Left ventricle myocardium inferior (tissue), 1 donor: ENCODE measurements at regions not wholly inside any gene's neighbourhood (a gene's known extent, or its start where the extent isn't known, plus 50 kb on each side); places are given as distances from the start of the nearest gene placed in this dataset.

Source experiments
- DNase-seq: peaks from one replicate; pipeline ENCODE4 v3.0.0-alpha.2; 2020
- H3K27ac ChIP-seq: fragments of 200-600 bp; replicated peaks from 2 replicates; pipeline ENCODE4 v1.8.0; 2021
- H3K27me3 ChIP-seq: fragments of 200-600 bp; 2 replicates; pipeline ENCODE4 v1.8.0; 2021; ENCODE audit warnings: low read depth
- H3K36me3 ChIP-seq: fragments of 200-600 bp; 2 replicates; pipeline ENCODE4 v1.8.0; 2021
- H3K4me1 ChIP-seq: fragments of 200-600 bp; 2 replicates; pipeline ENCODE4 v1.8.0; 2021
- H3K4me3 ChIP-seq: fragments of 200-600 bp; 2 replicates; pipeline ENCODE4 v1.8.0; 2021; ENCODE audit warnings: mild to moderate bottlenecking, moderate library complexity
- H3K9me3 ChIP-seq: fragments of 200-600 bp; replicated peaks from 2 replicates; pipeline ENCODE4 v1.8.0; 2021
- CTCF ChIP-seq: fragments of 200-600 bp; IDR thresholded peaks from 2 replicates; pipeline ENCODE4 v1.8.0; 2021; ENCODE audit warnings: antibody characterized with exemption, mild to moderate bottlenecking, borderline replicate concordance
- intact Hi-C: fragments of 100-400 bp; cut with micrococcal nuclease; formaldehyde crosslinking; loops from one replicate; pipeline ENCODE4 v1.11.0; 2022
- donor health status: DM: no; HTN: yes; CAD: no; lungs with severe emphysema.

GRCh38 chr18:60982928-60983327, 350.3 kb upstream of the CDH20 start:
- DNase-seq = no peak
- no peak overlapping the region for H3K27ac ChIP-seq
- H3K27me3 ChIP-seq = no peaks in the 10 kb centered on the region
- no peak for TF ChIP-seq CTCF
- H3K4me1 ChIP-seq = no peaks in the 10 kb centered on the region
- intact Hi-C loops = no loop called here
- H3K9me3 ChIP-seq = no peaks in the 10 kb centered on the region
- H3K4me3 ChIP-seq = no peak overlapping the region
- no peaks in the 10 kb centered on the region for H3K36me3 ChIP-seq

GRCh38 chr18:60984510-60984909, 348.7 kb upstream of the CDH20 start:
- Histone ChIP-seq H3K36me3 (no peaks in the 10 kb centered on the region), H3K4me1 (no peaks in the 10 kb centered on the region), H3K4me3 (no peak overlapping the region), H3K27ac (no peak overlapping the region), H3K9me3 (no peaks in the 10 kb centered on the region), H3K27me3 (no peaks in the 10 kb centered on the region)
- TF ChIP-seq CTCF = no peak
- no peak for DNase-seq
- intact Hi-C loops = no loop called here

GRCh38 chr18:60987963-60988362, 345.3 kb upstream of the CDH20 start:
- H3K9me3 ChIP-seq = no peaks in the 10 kb centered on the region
- no peak for DNase-seq
- H3K27me3 ChIP-seq = no peaks in the 10 kb centered on the region
- no peaks in the 10 kb centered on the region for H3K4me1 ChIP-seq
- no peak overlapping the region for H3K27ac ChIP-seq
- H3K4me3 ChIP-seq = no peak overlapping the region
- no peak for TF ChIP-seq CTCF
- intact Hi-C loops = no loop called here
- no peaks in the 10 kb centered on the region for H3K36me3 ChIP-seq

- Histone ChIP-seq H3K4me3 (no peak overlapping the region), H3K27ac (no peak overlapping the region), H3K36me3 (no peaks in the 10 kb centered on the region), H3K4me1 (no peaks in the 10 kb centered on the region), H3K9me3 (no peaks in the 10 kb centered on the region), H3K27me3 (no peaks in the 10 kb centered on the region)
- no peak for DNase-seq
- intact Hi-C loops = no loop called here
- TF ChIP-seq CTCF = no peak
Observed at GRCh38 chr18:60996326-60996725, 336.9 kb upstream of the CDH20 start.

GRCh38 chr18:60996822-60997221, 336.4 kb upstream of the CDH20 start:
- no peaks in the 10 kb centered on the region for H3K9me3 ChIP-seq
- H3K4me3 ChIP-seq = no peak overlapping the region
- intact Hi-C loops = no loop called here
- no peak overlapping the region for H3K27ac ChIP-seq
- no peaks in the 10 kb centered on the region for H3K36me3 ChIP-seq
- TF ChIP-seq CTCF = no peak
- DNase-seq = no peak
- no peaks in the 10 kb centered on the region for H3K27me3 ChIP-seq
- H3K4me1 ChIP-seq = no peaks in the 10 kb centered on the region

GRCh38 chr18:61001138-61001537, 332.1 kb upstream of the CDH20 start:
- Histone ChIP-seq H3K36me3 (no peaks in the 10 kb centered on the region), H3K9me3 (no peaks in the 10 kb centered on the region), H3K4me3 (no peak overlapping the region), H3K27ac (no peak overlapping the region), H3K27me3 (no peaks in the 10 kb centered on the region), H3K4me1 (no peaks in the 10 kb centered on the region)
- TF ChIP-seq CTCF = no peak
- no peak for DNase-seq
- intact Hi-C loops = no loop called here
